Stimulated activated CD4-positive, alpha-beta T cell treated with anti-CD3 and anti-CD28 coated beads, Interleukin-4, amount 100 ng/mL, for 24 hours (primary cell): ENCODE measurements at regions not wholly inside any gene's neighbourhood (a gene's known extent, or its start where the extent isn't known, plus 50 kb on each side); places are given as distances from the start of the nearest gene placed in this dataset.

Experiments
- DNase-seq: peaks from one replicate; pipeline ENCODE4 v3.0.0-alpha.2; 2020

GRCh38 chr10:130230036-130230435 lies 93.8 kb downstream of the GLRX3 start:
- no peak for DNase-seq

GRCh38 chr10:130230611-130231010 lies 94.4 kb downstream of the GLRX3 start:
- no peak for DNase-seq

GRCh38 chr10:130231251-130231741 lies 95.1 kb downstream of the GLRX3 start:
- DNase-seq: no peak

GRCh38 chr10:130232166-130233034 lies 96.2 kb downstream of the GLRX3 start:
- DNase-seq: no peak

GRCh38 chr10:130233035-130233360 lies 96.8 kb downstream of the GLRX3 start:
- no peak for DNase-seq

- no peak for DNase-seq
Measured at GRCh38 chr10:130233426-130233825, 97.2 kb downstream of the GLRX3 start.

GRCh38 chr10:130234171-130234965 lies 98.2 kb downstream of the GLRX3 start:
- no peak for DNase-seq

GRCh38 chr10:130236711-130237110 lies 100.5 kb downstream of the GLRX3 start:
- no peak for DNase-seq

- DNase-seq: no peak
Measured at GRCh38 chr10:130240409-130240808, 104.2 kb downstream of the GLRX3 start.

GRCh38 chr10:130242513-130242912 lies 106.3 kb downstream of the GLRX3 start:
- DNase-seq: no peak

- DNase-seq: no peak
Measured at GRCh38 chr10:130243015-130243414, 106.8 kb downstream of the GLRX3 start.

- no peak for DNase-seq
Measured at GRCh38 chr10:130244031-130244927, 108.1 kb downstream of the GLRX3 start.

GRCh38 chr10:130244928-130245495 lies 108.8 kb downstream of the GLRX3 start:
- DNase-seq: no peak

GRCh38 chr10:130246113-130246512 lies 109.9 kb downstream of the GLRX3 start:
- DNase-seq: no peak

GRCh38 chr10:130250127-130250526 lies 113.9 kb downstream of the GLRX3 start:
- DNase-seq: no peak

GRCh38 chr10:130251766-130252165 lies 115.6 kb downstream of the GLRX3 start:
- DNase-seq: no peak

GRCh38 chr10:130254243-130254642 lies 118.1 kb downstream of the GLRX3 start:
- no peak for DNase-seq

GRCh38 chr10:130254662-130255061 lies 118.5 kb downstream of the GLRX3 start:
- DNase-seq: no peak

GRCh38 chr10:130255777-130256176 lies 119.6 kb downstream of the GLRX3 start:
- DNase-seq: no peak

GRCh38 chr10:130257897-130258296 lies 121.7 kb downstream of the GLRX3 start:
- no peak for DNase-seq

- DNase-seq: no peak
Measured at GRCh38 chr10:130259380-130259779, 123.2 kb downstream of the GLRX3 start.

- DNase-seq: no peak
Measured at GRCh38 chr10:130261306-130261705, 125.1 kb downstream of the GLRX3 start.

- DNase-seq: no peak
Measured at GRCh38 chr10:130261766-130262165, 125.6 kb downstream of the GLRX3 start.
